ENCODE measurements at regions not wholly inside any gene's neighbourhood (a gene's known extent, or its start where the extent isn't known, plus 50 kb on each side); places are given as distances from the start of the nearest gene placed in this dataset.

DNA sequence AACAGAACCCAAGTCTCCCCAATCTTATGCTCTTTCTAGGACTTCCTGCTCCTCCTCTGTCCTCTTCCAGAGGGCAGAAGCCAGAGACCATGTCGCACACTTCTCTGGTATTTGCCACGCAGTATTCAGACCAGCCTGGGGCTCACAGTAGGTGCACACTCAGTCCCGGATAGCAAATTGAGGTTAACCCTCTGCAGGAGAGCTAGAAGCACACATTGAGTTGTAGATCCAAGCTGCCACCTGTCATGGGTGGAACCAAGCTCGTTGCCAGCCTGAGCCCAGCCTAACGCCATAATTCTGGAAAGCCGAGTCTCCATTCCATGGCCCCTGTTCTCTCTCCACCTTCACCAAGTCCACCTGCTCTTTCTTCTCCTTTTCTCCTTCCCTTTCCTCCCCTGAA lies 562.1 kb downstream of the BUD13 start:
- H3K27me3 Mint-ChIP-seq: peaks cover 37% of the 10 kb centered on the region
- no peak for ATAC-seq
- H3K9me3 ChIP-seq (ENCODE audit: control insufficient read depth, low read length, poor library complexity, severe bottlenecking): no peaks in the 10 kb centered on the region
- H3K4me1 Mint-ChIP-seq: no peaks in the 10 kb centered on the region
- no peak for DNase-seq
- no peak overlapping the region for H3K4me3 Mint-ChIP-seq
- no peaks in the 10 kb centered on the region for H3K36me3 Mint-ChIP-seq (ENCODE audit: low read depth)
- H3K27ac Mint-ChIP-seq: no peak overlapping the region

GRCh38 chr11:116209255-116209654 lies 563.5 kb downstream of the BUD13 start:
- no peak overlapping the region for H3K4me3 Mint-ChIP-seq
- H3K27ac Mint-ChIP-seq: no peak overlapping the region
- no peak for ATAC-seq
- no peak for DNase-seq
- no peaks in the 10 kb centered on the region for H3K36me3 Mint-ChIP-seq (ENCODE audit: low read depth)
- peaks cover 39% of the 10 kb centered on the region for H3K27me3 Mint-ChIP-seq
- H3K4me1 Mint-ChIP-seq: no peaks in the 10 kb centered on the region
- H3K9me3 ChIP-seq (ENCODE audit: control insufficient read depth, low read length, poor library complexity, severe bottlenecking): no peaks in the 10 kb centered on the region

GRCh38 chr11:116207421-116208141 lies 565.2 kb downstream of the BUD13 start:
- no peak for ATAC-seq

GRCh38 chr11:116207019-116207418 lies 565.8 kb downstream of the BUD13 start:
- no peak for ATAC-seq

More at GRCh38 chr11:116207421-116208141, 565.2 kb downstream of the BUD13 start:
- no peaks in the 10 kb centered on the region for H3K9me3 ChIP-seq (ENCODE audit: control insufficient read depth, low read length, poor library complexity, severe bottlenecking)
- DNase-seq: no peak
- no peaks in the 10 kb centered on the region for H3K4me1 Mint-ChIP-seq
- H3K36me3 Mint-ChIP-seq (ENCODE audit: low read depth): no peaks in the 10 kb centered on the region
- no peak overlapping the region for H3K27ac Mint-ChIP-seq
- H3K4me3 Mint-ChIP-seq: no peak overlapping the region
- peaks cover 44% of the 10 kb centered on the region for H3K27me3 Mint-ChIP-seq

GRCh38 chr11:116202922-116203321 lies 569.9 kb downstream of the BUD13 start:
- no peaks in the 10 kb centered on the region for H3K9me3 ChIP-seq (ENCODE audit: control insufficient read depth, low read length, poor library complexity, severe bottlenecking)
- DNase-seq (no peak), ATAC-seq (no peak)
- no peak overlapping the region for H3K4me3 Mint-ChIP-seq
- peaks cover 31% of the 10 kb centered on the region for H3K27me3 Mint-ChIP-seq
- no peak overlapping the region for H3K27ac Mint-ChIP-seq
- no peaks in the 10 kb centered on the region for H3K4me1 Mint-ChIP-seq
- H3K36me3 Mint-ChIP-seq (ENCODE audit: low read depth): no peaks in the 10 kb centered on the region

More at GRCh38 chr11:116207019-116207418, 565.8 kb downstream of the BUD13 start:
- no peaks in the 10 kb centered on the region for H3K9me3 ChIP-seq (ENCODE audit: control insufficient read depth, low read length, poor library complexity, severe bottlenecking)
- Mint-ChIP-seq H3K27me3 (peaks cover 44% of the 10 kb centered on the region), H3K4me1 (no peaks in the 10 kb centered on the region), H3K27ac (no peak overlapping the region), H3K36me3 (ENCODE audit: low read depth) (no peaks in the 10 kb centered on the region), H3K4me3 (no peak overlapping the region)
- DNase-seq: no peak

GRCh38 chr11:116200564-116200963 lies 572.2 kb downstream of the BUD13 start:
- Mint-ChIP-seq H3K36me3 (ENCODE audit: low read depth) (no peaks in the 10 kb centered on the region), H3K4me3 (no peak overlapping the region), H3K27ac (no peak overlapping the region), H3K27me3 (peaks cover 28% of the 10 kb centered on the region), H3K4me1 (no peaks in the 10 kb centered on the region)
- no peaks in the 10 kb centered on the region for H3K9me3 ChIP-seq (ENCODE audit: control insufficient read depth, low read length, poor library complexity, severe bottlenecking)
- DNase-seq: no peak
- ATAC-seq: no peak

GRCh38 chr11:116199182-116199581 lies 573.6 kb downstream of the BUD13 start:
- no peak for DNase-seq
- no peaks in the 10 kb centered on the region for H3K4me1 Mint-ChIP-seq
- no peaks in the 10 kb centered on the region for H3K9me3 ChIP-seq (ENCODE audit: control insufficient read depth, low read length, poor library complexity, severe bottlenecking)
- peaks cover 3% of the 10 kb centered on the region for H3K36me3 Mint-ChIP-seq (ENCODE audit: low read depth)
- no peak for ATAC-seq
- no peak overlapping the region for H3K4me3 Mint-ChIP-seq
- no peak overlapping the region for H3K27ac Mint-ChIP-seq
- H3K27me3 Mint-ChIP-seq: peaks cover 35% of the 10 kb centered on the region

GRCh38 chr11:116194156-116194904 lies 578.5 kb downstream of the BUD13 start:
- H3K4me1 Mint-ChIP-seq: peaks cover 4% of the 10 kb centered on the region
- no peak overlapping the region for H3K4me3 Mint-ChIP-seq
- no peak overlapping the region for H3K27ac Mint-ChIP-seq
- peaks cover 3% of the 10 kb centered on the region for H3K36me3 Mint-ChIP-seq (ENCODE audit: low read depth)
- no peaks in the 10 kb centered on the region for H3K9me3 ChIP-seq (ENCODE audit: control insufficient read depth, low read length, poor library complexity, severe bottlenecking)
- H3K27me3 Mint-ChIP-seq: peaks cover 66% of the 10 kb centered on the region
- DNase-seq (no peak), ATAC-seq (no peak)

GRCh38 chr11:116193321-116194131 lies 579.3 kb downstream of the BUD13 start:
- H3K4me3 Mint-ChIP-seq: no peak overlapping the region
- H3K27me3 Mint-ChIP-seq: peaks cover 66% of the 10 kb centered on the region
- H3K36me3 Mint-ChIP-seq (ENCODE audit: low read depth): peaks cover 3% of the 10 kb centered on the region
- H3K27ac Mint-ChIP-seq: no peak overlapping the region
- no peaks in the 10 kb centered on the region for H3K9me3 ChIP-seq (ENCODE audit: control insufficient read depth, low read length, poor library complexity, severe bottlenecking)
- DNase-seq (no peak), ATAC-seq (no peak)
- H3K4me1 Mint-ChIP-seq: peaks cover 4% of the 10 kb centered on the region

DNA sequence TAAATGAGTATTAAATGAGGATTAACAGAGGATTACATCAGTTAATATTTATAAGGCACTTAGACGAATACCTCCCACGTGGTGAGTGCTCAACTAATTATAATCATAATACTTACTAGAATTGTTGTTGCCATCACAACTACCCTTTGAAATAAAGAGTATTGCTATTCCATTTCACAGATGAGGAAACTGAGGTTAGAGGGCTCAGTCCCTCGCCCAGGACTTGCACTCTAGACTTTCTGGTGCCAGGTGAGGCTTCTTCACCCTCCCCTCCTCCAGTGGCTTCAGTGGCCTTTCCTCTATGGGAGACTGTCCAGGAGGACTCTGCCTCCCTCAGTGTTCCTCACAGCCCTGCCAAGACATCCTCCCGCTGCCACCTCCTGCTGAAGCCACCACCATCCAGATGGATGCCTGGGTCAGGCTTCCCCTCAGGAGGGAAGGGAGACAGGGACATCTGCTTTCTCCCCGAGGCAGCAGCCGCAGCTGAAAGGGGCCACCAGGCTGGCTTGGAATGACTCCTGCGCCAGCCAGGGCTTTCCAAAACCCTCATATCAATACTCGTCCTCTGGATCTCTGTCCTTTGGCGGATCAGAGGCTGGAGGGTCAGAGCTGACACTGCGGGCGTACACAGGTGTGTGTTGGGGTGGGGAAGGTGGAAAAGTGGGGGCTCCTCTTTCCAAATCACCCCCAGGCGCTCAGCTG lies 580.1 kb downstream of the BUD13 start:
- peaks cover 4% of the 10 kb centered on the region for H3K4me1 Mint-ChIP-seq
- no peak for DNase-seq
- H3K9me3 ChIP-seq (ENCODE audit: control insufficient read depth, low read length, poor library complexity, severe bottlenecking): no peaks in the 10 kb centered on the region
- H3K27me3 Mint-ChIP-seq: peaks cover 66% of the 10 kb centered on the region
- no peak for ATAC-seq
- no peak overlapping the region for H3K4me3 Mint-ChIP-seq
- peaks cover 3% of the 10 kb centered on the region for H3K36me3 Mint-ChIP-seq (ENCODE audit: low read depth)
- H3K27ac Mint-ChIP-seq: no peak overlapping the region

DNA sequence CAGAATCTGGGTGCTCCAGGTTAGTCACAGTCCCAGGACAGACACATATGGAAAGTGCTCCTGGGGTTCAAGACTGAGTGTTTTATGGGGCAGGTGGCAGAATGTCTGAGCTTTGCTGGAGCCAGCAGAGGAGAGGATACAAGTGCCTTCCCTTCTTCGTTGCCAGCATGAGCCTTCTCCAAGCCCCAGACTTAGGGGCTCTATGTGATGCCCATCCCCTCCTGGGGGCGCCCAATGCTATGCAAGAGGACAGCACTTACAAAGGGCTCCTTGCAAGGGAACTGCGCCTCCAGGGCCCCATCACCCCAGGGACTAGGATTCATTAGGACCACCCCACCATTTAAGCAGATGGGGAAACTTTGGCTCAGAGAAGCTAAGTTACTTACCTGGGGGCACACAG lies 581.9 kb downstream of the BUD13 start:
- Mint-ChIP-seq H3K36me3 (ENCODE audit: low read depth) (peaks cover 3% of the 10 kb centered on the region), H3K4me1 (peaks cover 4% of the 10 kb centered on the region), H3K4me3 (no peak overlapping the region), H3K27me3 (peaks cover 51% of the 10 kb centered on the region), H3K27ac (no peak overlapping the region)
- DNase-seq (no peak), ATAC-seq (no peak)
- H3K9me3 ChIP-seq (ENCODE audit: control insufficient read depth, low read length, poor library complexity, severe bottlenecking): no peaks in the 10 kb centered on the region

- no peak for DNase-seq
- H3K9me3 ChIP-seq (ENCODE audit: control insufficient read depth, low read length, poor library complexity, severe bottlenecking): no peaks in the 10 kb centered on the region
- Mint-ChIP-seq H3K36me3 (ENCODE audit: low read depth) (no peaks in the 10 kb centered on the region), H3K4me3 (no peak overlapping the region), H3K27ac (no peak overlapping the region), H3K27me3 (peaks cover 41% of the 10 kb centered on the region), H3K4me1 (peaks cover 4% of the 10 kb centered on the region)
- no peak for ATAC-seq
These were observed 583.2 kb downstream of the BUD13 start for GRCh38 chr11:116189408-116190170.

Data from T-helper 17 cell (primary cell).